Testis (tissue), 2 donors: ENCODE measurements at regions not wholly inside any gene's neighbourhood (a gene's known extent, or its start where the extent isn't known, plus 50 kb on each side); places are given as distances from the start of the nearest gene placed in this dataset.
"Not testable (repeated sequence)": the region's sequence is repeated elsewhere in the genome, so short reads cannot be mapped to it uniquely, and the experiment has no call there.

Experiments used
- DNase-seq: peaks from one replicate; pipeline ENCODE4 v3.0.0-alpha.2; 2019
- H3K27ac ChIP-seq, 2 donors: fragments of 200-600 bp; sonication (generic); one replicate each; pipeline ENCODE4 v1.5.1; 2019
- H3K27me3 ChIP-seq: fragments of 200-600 bp; sonication (generic); one replicate; pipeline ENCODE4 v1.5.1; 2019
- H3K36me3 ChIP-seq: fragments of 200-600 bp; sonication (generic); one replicate; pipeline ENCODE4 v1.5.1; 2017; ENCODE audit warnings: low read depth; ENCODE audit errors: missing control alignments
- H3K4me1 ChIP-seq: fragments of 200-600 bp; sonication (generic); one replicate; pipeline ENCODE4 v1.5.1; 2019
- H3K4me3 ChIP-seq, 2 donors: fragments of 200-600 bp; sonication (generic); one replicate each; pipeline ENCODE4 v1.5.1; 2017 to 2019
- H3K9me3 ChIP-seq: fragments of 200-600 bp; sonication (generic); one replicate; pipeline ENCODE4 v1.5.1; 2017
- CTCF ChIP-seq, 3 experiments: fragments of 450-650 bp in 2 of 3; fragments of 200-600 bp in 1 of 3; sonication (generic) in 1 of 3; IDR thresholded peaks; one replicate each; pipeline ENCODE4 v1.5.1; 2016 to 2019; ENCODE audit warnings: antibody characterized with exemption in 3 of 3, mild to moderate bottlenecking in 2 of 3, moderate library complexity in 1 of 3
- POLR2A ChIP-seq: fragments of 450-650 bp; IDR thresholded peaks from one replicate; pipeline ENCODE4 v1.6.1; 2017; ENCODE audit warnings: antibody characterized with exemption, mild to moderate bottlenecking, moderate library complexity
- WGBS, 2 donors: methylation state at CpG; one replicate each; pipeline ENCODE4 v1.1.5; 2018; 5-methylcytosine and 5-hydroxymethylcytosine counted together
- intact Hi-C: fragments of 100-400 bp; cut with DNase I; formaldehyde crosslinking; loops from one replicate; pipeline ENCODE4 v1.15.1; 2023; ENCODE audit warnings: low total_unique reads

- intact Hi-C loops = no loop called here
- no peak overlapping the region for H3K4me3 ChIP-seq
- peak; percentile 63 for DNase-seq
- WGBS, 2 donors = 68 to 87% methylated on average over 4 to 10 of the region's 10 CpGs
- no peaks in the 10 kb centered on the region for H3K27me3 ChIP-seq
- no peaks in the 10 kb centered on the region for H3K9me3 ChIP-seq
- H3K27ac ChIP-seq = no peak overlapping the region
- TF ChIP-seq CTCF (IDR thresholded peaks at IDR 0.05) (no peak), POLR2A (no peak)
- no peaks in the 10 kb centered on the region for H3K36me3 ChIP-seq
- peaks cover 4% of the 10 kb centered on the region for H3K4me1 ChIP-seq
These were observed 310.9 kb downstream of the ADGRD1 start for GRCh38 chr12:131264635-131265034.

- no peak overlapping the region for H3K4me3 ChIP-seq
- no peaks in the 10 kb centered on the region for H3K27me3 ChIP-seq
- DNase-seq = peak; percentile 45
- intact Hi-C loops = no loop called here
- TF ChIP-seq CTCF (IDR thresholded peaks at IDR 0.05) (no peak), POLR2A (no peak)
- no peaks in the 10 kb centered on the region for H3K9me3 ChIP-seq
- no peak overlapping the region for H3K27ac ChIP-seq
- H3K4me1 ChIP-seq = peaks cover 4% of the 10 kb centered on the region
- WGBS, 2 donors = 75 to 84% methylated on average over 17 to 19 of the region's 19 CpGs
- no peaks in the 10 kb centered on the region for H3K36me3 ChIP-seq
These were observed 313.1 kb downstream of the ADGRD1 start for GRCh38 chr12:131266591-131267467.

GRCh38 chr12:131267576-131267975 lies 313.9 kb downstream of the ADGRD1 start:
- Histone ChIP-seq H3K36me3 (no peaks in the 10 kb centered on the region), H3K4me3 (no peak overlapping the region), H3K4me1 (peaks cover 4% of the 10 kb centered on the region), H3K27ac (no peak overlapping the region), H3K27me3 (no peaks in the 10 kb centered on the region), H3K9me3 (no peaks in the 10 kb centered on the region)
- TF ChIP-seq POLR2A (no peak), CTCF (IDR thresholded peaks at IDR 0.05) (no peak)
- WGBS, 2 donors = 93 to 100% methylated on average over 1 to 3 of the region's 3 CpGs
- intact Hi-C loops = no loop called here
- no peak for DNase-seq

GRCh38 chr12:131268123-131268522 lies 314.4 kb downstream of the ADGRD1 start:
- intact Hi-C loops, H3K4me3 ChIP-seq, H3K27me3 ChIP-seq, H3K27ac ChIP-seq, H3K36me3 ChIP-seq, H3K9me3 ChIP-seq, H3K4me1 ChIP-seq: not testable (repeated sequence)
- WGBS, 2 donors = 63 to 67% methylated on average over 4 to 5 of the region's 7 CpGs
- peak; percentile 30 for DNase-seq

GRCh38 chr12:131268571-131268970 lies 314.9 kb downstream of the ADGRD1 start:
- H3K4me1 ChIP-seq, DNase-seq, H3K36me3 ChIP-seq, H3K9me3 ChIP-seq, H3K4me3 ChIP-seq, H3K27ac ChIP-seq, intact Hi-C loops, H3K27me3 ChIP-seq: not testable (repeated sequence)
- 20 to 74% methylated on average over 1 to 3 of the region's 4 CpGs for WGBS, 2 donors

GRCh38 chr12:131269551-131269950 lies 315.8 kb downstream of the ADGRD1 start:
- peaks cover 4% of the 10 kb centered on the region for H3K4me1 ChIP-seq
- H3K36me3 ChIP-seq = no peaks in the 10 kb centered on the region
- H3K27ac ChIP-seq = no peak overlapping the region
- 80 to 89% methylated on average over 4 of the region's 4 CpGs for WGBS, 2 donors
- no peaks in the 10 kb centered on the region for H3K27me3 ChIP-seq
- H3K9me3 ChIP-seq = no peaks in the 10 kb centered on the region
- no peak overlapping the region for H3K4me3 ChIP-seq
- TF ChIP-seq CTCF (IDR thresholded peaks at IDR 0.05) (no peak), POLR2A (no peak)
- intact Hi-C loops = no loop called here
- DNase-seq = no peak

- 91 to 93% methylated on average over 4 of the region's 4 CpGs for WGBS, 2 donors
- DNase-seq, H3K27me3 ChIP-seq, H3K9me3 ChIP-seq, H3K36me3 ChIP-seq, H3K4me3 ChIP-seq, H3K27ac ChIP-seq, intact Hi-C loops, H3K4me1 ChIP-seq: not testable (repeated sequence)
These were observed 316.3 kb downstream of the ADGRD1 start for GRCh38 chr12:131269977-131270376.
